Fibroblast of mammary gland (primary cell): ENCODE measurements at regions not wholly inside any gene's neighbourhood (a gene's known extent, or its start where the extent isn't known, plus 50 kb on each side); places are given as distances from the start of the nearest gene placed in this dataset.
A peak's percentile ranks its signal among the peaks of the same experiment; 100 is the strongest.

Experiments used
- DNase-seq: peaks from one replicate; pipeline ENCODE4 v3.0.0-alpha.2; 2010; ENCODE audit warnings: low read depth
- H3K4me3 ChIP-seq: 2 replicates; pipeline ENCODE4 v1.5.1; 2011; ENCODE audit warnings: low read depth, mild to moderate bottlenecking, low read length, moderate library complexity; ENCODE audit not compliant: control insufficient read depth
- TF ChIP-seq, protein P1 (sequence below): conservative IDR thresholded peaks from 2 replicates; pipeline ENCODE4 v1.5.1; 2011; ENCODE audit warnings: low read depth, low read length, inconsistent platforms; ENCODE audit not compliant: control insufficient read depth, insufficient read depth

DNA sequence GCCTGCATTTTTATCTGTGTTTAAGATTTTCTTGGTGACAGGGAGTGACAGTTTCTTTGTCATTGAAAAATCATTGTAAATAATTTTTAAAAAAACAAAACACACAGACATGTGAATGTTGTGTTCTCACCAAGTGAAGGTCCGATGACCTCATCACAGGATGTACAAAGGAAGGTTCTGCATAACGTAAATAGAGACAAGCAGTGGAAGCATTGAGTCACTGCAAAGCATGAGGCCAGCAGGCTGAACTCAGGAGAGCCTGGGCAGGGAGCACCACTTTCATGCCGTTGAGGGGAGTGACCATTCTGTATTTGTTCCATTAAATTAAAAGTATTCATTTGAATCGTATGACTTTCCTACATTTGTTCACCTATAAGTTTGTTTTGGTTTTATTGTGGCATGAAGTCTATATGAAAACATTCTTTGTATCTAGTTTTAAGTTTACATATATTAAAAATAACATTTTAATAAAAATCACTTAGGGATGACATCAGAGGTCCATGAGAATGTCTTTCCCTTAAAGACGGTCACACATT, 70.4 kb upstream of the TLE1 start:
- TF ChIP-seq, protein P1, sequence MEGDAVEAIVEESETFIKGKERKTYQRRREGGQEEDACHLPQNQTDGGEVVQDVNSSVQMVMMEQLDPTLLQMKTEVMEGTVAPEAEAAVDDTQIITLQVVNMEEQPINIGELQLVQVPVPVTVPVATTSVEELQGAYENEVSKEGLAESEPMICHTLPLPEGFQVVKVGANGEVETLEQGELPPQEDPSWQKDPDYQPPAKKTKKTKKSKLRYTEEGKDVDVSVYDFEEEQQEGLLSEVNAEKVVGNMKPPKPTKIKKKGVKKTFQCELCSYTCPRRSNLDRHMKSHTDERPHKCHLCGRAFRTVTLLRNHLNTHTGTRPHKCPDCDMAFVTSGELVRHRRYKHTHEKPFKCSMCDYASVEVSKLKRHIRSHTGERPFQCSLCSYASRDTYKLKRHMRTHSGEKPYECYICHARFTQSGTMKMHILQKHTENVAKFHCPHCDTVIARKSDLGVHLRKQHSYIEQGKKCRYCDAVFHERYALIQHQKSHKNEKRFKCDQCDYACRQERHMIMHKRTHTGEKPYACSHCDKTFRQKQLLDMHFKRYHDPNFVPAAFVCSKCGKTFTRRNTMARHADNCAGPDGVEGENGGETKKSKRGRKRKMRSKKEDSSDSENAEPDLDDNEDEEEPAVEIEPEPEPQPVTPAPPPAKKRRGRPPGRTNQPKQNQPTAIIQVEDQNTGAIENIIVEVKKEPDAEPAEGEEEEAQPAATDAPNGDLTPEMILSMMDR, result no peak
- H3K4me3 ChIP-seq, result no peak overlapping the region
- peak; percentile 94 for DNase-seq

DNA sequence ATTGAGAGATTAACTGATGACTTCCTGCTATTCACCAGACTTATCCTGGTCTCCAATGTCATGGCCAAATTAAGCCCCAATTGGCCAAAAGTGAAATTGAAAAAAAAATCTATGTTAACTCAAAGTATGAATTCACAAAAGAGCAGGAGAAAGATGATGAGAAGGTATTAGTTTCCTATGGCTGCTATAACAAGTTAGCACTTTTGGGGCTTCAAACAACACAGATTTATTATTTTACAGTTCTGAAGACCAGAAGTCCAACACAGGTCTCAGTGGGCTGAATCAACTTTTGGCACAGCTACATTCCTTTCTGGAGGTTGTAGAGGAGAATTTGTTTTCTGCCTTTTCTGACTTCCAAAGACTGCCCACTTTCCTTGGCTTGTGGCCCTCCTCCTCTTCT, 78.6 kb upstream of the TLE1 start:
- no peak for DNase-seq
- H3K4me3 ChIP-seq, result no peak overlapping the region
- TF ChIP-seq, protein P1, result no peak

DNA sequence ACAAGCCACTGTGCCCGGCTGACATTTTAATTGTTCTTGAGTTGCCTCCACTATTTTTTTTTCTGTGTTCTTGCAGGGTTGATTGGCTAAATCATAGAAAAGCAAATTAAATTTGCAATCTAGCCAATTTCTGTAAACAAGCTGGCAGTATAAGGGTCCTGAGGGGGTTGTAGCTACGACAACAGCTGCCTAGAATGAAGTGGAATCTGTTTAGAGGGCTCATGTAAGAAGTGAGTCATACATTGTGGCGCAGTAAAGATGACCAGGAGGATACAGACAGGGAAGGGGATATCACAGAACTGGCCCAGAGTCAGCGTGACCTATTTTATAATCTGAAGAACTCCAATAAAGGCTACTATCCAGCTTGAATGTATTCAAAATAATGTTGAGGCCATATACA, 82.2 kb upstream of the TLE1 start:
- TF ChIP-seq, protein P1, result no peak
- no peak overlapping the region for H3K4me3 ChIP-seq
- DNase-seq, result peak; percentile 64

DNA sequence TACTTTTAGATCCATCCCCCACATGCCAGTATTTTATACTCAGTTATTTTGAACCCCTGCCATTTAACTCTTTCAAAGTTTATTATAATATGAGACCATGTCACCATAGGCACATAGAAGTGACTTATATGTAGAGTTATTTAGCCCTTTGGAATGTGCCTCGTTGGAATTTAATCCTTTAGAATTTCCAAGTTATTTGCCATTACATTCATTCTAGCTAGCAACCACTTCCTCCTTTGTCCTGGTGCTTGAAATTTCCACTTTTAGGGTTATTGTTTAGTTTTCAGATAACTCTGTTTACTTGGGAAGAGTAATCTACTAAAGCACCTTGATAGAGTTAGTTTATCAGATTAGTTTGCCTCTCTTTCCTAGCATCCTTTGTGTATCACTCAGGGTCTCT, 82.8 kb upstream of the TLE1 start:
- DNase-seq, result no peak
- no peak overlapping the region for H3K4me3 ChIP-seq
- TF ChIP-seq, protein P1, result no peak

DNA sequence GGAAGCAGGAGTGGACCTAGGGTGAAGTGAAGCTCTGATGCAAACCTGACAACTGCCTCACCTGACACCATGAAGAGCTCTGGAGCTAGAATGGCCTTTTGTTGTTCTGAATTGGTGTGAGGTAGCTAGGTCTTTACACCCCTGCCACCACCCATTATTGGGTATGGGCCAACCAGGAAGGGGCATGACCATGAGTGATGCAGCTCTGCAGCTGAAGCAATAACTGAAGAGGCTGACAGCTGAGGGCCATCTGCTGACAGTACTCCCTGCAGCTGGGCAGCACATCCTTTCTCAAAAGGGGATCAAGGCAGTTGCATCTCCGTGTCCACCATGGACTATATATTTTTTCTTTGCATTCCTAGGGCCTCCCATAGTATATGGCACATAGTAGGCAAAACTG, 87.0 kb upstream of the TLE1 start:
- TF ChIP-seq, protein P1, result no peak
- DNase-seq, result no peak
- H3K4me3 ChIP-seq, result no peak overlapping the region

DNA sequence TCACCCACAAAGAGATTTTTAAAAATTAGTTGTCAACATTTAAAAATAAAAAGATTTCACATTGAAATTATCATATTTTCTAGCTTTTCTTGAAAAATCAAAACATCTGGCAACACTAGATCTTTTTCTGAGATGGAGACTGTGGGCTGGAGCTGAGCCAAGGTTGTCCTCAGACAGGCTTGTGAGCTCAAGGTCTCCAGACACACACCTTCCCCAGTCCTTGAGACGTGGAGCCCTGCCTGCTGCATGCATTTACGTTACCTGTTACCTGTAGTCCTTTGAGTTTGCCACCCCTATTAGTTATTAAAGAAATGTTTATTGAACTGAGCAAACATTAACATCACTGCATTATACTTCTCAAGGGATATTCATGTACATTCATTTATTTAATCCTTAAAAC, 87.5 kb upstream of the TLE1 start:
- DNase-seq, result no peak
- TF ChIP-seq, protein P1, result no peak
- H3K4me3 ChIP-seq, result no peak overlapping the region

DNA sequence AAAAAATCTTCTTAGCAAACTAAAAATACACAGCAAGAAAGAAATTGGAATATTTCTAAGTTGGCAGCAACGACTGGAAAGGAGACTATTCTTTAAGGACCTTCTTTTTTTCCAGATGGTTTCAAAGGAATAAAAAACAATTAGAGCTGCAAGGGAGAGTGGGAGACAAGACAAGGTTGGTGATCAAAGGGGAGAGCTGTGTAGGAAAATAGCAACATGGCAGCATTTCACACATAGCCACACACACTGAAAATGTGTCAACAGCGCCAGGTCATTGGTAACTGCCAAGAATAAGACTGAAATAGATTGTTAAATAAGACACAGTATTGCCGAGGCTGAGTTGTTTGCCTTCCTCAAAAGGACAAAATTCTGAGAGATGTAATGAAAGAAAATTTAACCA, 88.1 kb upstream of the TLE1 start:
- H3K4me3 ChIP-seq, result no peak overlapping the region
- no peak for DNase-seq
- TF ChIP-seq, protein P1, result no peak
